ENCODE measurements at regions not wholly inside any gene's neighbourhood (a gene's known extent, or its start where the extent isn't known, plus 50 kb on each side); places are given as distances from the start of the nearest gene placed in this dataset.
A peak's percentile ranks its signal among the peaks of the same experiment; 100 is the strongest.

DNA sequence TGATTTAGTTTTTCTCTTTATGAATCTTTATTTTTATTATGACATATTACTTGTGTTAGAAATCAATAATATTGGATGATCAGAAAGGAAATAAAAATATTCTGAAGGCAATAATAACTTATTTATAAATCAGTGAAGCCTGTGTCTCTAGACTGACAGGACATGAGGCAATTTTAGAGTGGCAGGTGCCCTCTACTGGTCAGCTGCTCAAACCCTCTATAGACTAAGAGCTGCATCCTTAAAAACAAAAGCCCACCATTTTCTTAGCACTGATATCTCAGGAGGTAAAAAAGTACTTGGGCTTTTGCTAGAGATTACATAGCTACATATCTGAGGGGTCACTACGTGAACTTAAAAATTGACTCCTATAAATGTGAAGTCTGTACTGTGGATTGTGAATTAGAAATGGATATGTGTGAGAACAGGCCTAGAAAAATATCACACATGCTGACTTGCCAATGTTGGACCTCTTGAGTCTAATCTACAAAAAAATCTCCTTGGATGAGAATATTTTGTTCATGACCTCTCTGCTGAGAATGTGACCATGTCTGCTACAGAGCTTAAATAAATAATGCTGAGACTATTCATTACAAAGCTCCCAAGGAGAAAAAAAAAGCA, 597.9 kb upstream of the ADAMTS5 start:
- TF ChIP-seq, protein P1, sequence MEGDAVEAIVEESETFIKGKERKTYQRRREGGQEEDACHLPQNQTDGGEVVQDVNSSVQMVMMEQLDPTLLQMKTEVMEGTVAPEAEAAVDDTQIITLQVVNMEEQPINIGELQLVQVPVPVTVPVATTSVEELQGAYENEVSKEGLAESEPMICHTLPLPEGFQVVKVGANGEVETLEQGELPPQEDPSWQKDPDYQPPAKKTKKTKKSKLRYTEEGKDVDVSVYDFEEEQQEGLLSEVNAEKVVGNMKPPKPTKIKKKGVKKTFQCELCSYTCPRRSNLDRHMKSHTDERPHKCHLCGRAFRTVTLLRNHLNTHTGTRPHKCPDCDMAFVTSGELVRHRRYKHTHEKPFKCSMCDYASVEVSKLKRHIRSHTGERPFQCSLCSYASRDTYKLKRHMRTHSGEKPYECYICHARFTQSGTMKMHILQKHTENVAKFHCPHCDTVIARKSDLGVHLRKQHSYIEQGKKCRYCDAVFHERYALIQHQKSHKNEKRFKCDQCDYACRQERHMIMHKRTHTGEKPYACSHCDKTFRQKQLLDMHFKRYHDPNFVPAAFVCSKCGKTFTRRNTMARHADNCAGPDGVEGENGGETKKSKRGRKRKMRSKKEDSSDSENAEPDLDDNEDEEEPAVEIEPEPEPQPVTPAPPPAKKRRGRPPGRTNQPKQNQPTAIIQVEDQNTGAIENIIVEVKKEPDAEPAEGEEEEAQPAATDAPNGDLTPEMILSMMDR (IDR thresholded peaks at IDR 0.05; ENCODE audit: insufficient read depth, low read depth, low read length, missing control alignments) = peak; percentile 80
- peak; percentile 68 for DNase-seq (ENCODE audit: low read depth)
- no peak overlapping the region for H3K4me3 ChIP-seq (ENCODE audit: low read length)

DNA sequence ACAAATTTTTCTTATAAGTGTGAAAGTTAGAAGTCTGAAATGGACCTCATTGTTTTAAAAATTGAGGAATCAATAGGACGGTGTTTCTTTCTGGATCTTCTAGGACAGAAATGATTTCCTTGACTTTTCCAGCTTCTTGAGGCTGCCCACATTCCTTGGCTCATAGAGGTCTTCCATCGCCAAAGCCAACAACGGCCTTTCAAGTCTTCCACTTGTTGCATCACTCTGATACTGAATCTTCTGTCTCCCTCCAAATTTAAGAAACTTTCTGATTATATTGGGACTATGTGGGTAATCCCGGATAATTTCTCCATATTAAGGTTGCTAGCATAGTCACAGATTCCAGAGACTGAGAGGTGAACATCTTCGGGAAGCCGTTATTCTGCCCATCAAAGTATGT, 595.4 kb upstream of the ADAMTS5 start:
- TF ChIP-seq, protein P1 (IDR thresholded peaks at IDR 0.05; ENCODE audit: insufficient read depth, low read depth, low read length, missing control alignments) = no peak
- H3K4me3 ChIP-seq (ENCODE audit: low read length) = no peak overlapping the region
- no peak for DNase-seq (ENCODE audit: low read depth)

DNA sequence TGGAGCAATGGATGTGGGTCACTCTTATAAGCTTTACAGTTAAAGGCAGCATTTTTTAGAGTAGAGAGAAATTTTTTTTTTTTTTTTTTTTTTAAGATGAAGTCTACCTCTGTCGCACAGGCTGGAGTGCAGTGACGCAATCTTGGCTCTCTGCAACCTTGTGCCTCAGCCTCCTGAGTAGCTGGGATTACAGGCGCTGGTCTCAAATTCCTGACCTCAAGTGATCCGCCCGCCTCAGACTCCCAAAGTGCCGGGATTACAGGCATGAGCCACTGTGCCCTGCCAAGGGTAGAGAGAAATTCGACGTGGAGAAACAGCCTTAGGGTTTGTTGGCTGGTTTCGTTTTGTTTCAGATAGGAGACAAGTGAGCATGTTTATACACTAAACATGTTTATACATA, 594.2 kb upstream of the ADAMTS5 start:
- TF ChIP-seq, protein P1 (IDR thresholded peaks at IDR 0.05; ENCODE audit: insufficient read depth, low read depth, low read length, missing control alignments) = no peak
- H3K4me3 ChIP-seq (ENCODE audit: low read length) = no peak overlapping the region
- DNase-seq (ENCODE audit: low read depth) = no peak

DNA sequence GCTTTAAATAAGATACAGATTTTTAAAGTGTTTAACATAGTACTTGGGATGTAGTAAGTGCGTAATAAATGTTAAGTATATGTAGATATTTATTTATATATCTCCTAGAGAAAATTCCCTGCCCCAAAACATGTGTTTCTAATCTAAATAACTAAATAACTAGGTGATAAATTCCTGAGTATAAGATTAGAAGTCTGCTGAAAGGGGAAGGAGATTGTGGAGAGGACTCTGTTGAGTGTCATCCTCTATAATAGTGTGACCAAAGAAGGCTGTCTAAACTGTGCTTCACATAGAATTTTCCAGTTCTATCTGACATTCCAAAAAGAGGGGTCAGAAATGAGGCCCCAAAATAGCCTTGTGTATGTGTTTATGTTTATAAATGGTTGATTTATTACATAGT, 590.5 kb upstream of the ADAMTS5 start:
- DNase-seq (ENCODE audit: low read depth) = no peak

DNA sequence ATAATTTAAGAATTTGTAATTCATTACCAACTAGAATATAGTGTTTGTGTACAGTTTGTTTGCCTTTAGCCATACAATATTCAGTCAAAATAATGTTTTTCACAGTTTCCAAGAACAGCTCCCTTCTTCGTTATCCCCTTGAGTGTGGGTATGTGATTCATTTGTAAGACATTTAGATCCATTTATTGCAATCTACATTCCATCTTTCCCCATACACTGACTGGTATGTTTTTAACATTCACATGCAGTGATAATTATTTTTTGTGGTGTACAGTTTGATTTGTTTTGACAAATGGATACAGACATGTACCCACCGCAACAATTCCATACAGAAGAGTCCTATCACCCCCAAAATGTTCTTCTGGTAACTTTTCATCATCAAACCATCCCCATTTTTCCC, 589.1 kb upstream of the ADAMTS5 start:
- no peak for DNase-seq (ENCODE audit: low read depth)
- H3K4me3 ChIP-seq (ENCODE audit: low read length) = no peak overlapping the region
- TF ChIP-seq, protein P1 (IDR thresholded peaks at IDR 0.05; ENCODE audit: insufficient read depth, low read depth, low read length, missing control alignments) = no peak

More for the DNA sequence above, 590.5 kb upstream of the ADAMTS5 start:
- TF ChIP-seq, protein P1 (IDR thresholded peaks at IDR 0.05; ENCODE audit: insufficient read depth, low read depth, low read length, missing control alignments) = no peak
- no peak overlapping the region for H3K4me3 ChIP-seq (ENCODE audit: low read length)

DNA sequence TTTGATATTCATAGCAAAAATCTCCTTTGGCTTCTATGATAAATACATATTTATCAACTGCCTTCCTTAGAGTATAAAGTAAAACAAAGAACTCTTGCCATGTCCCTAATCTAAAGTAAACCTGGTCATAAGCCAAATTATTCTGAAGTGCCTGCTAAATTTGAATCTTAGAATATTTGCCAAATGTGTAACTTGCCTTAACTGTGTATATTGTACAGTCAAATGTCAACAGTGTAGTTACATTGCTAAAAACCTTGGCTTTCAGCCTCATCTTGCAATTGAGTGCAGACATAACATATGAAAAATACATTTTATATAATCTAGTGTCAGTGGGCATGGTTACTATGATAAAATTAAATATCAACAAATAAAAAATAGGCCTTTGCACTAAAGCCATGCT, 583.4 kb upstream of the ADAMTS5 start:
- DNase-seq (ENCODE audit: low read depth) = no peak
- TF ChIP-seq, protein P1 (IDR thresholded peaks at IDR 0.05; ENCODE audit: insufficient read depth, low read depth, low read length, missing control alignments) = no peak
- no peak overlapping the region for H3K4me3 ChIP-seq (ENCODE audit: low read length)

DNA sequence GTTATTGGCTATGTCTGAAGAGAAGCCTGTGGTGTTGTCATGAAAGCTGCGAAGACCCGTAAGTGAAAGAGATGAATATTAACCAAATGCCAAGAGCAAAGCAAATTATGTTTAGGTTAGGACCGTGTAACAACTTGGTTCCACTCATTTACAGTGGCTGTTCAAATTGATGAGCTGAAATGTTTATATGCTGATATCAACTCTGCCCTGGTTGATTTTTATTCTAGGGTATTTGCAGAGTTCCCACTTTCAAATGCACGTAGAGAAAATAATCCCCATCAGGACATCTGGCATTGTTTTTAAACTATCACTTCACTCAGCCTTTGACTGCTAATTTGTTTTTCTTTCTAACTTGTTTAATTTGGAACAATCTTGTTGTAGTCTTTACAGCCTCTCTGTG, 581.6 kb upstream of the ADAMTS5 start:
- no peak for DNase-seq (ENCODE audit: low read depth)
- TF ChIP-seq, protein P1 (IDR thresholded peaks at IDR 0.05; ENCODE audit: insufficient read depth, low read depth, low read length, missing control alignments) = no peak
- H3K4me3 ChIP-seq (ENCODE audit: low read length) = no peak overlapping the region
